Pulmonary artery endothelial cell (primary cell): ENCODE measurements at regions not wholly inside any gene's neighbourhood (a gene's known extent, or its start where the extent isn't known, plus 50 kb on each side); places are given as distances from the start of the nearest gene placed in this dataset.

ENCODE experiments used
- DNase-seq: peaks from one replicate; pipeline ENCODE4 v3.0.0-alpha.2; 2011; ENCODE audit warnings: low read depth, low spot score

- no peak for DNase-seq
Observed at GRCh38 chr14:29216268-29217232, 450.0 kb downstream of the FOXG1 start.

GRCh38 chr14:29217813-29218450, 451.3 kb downstream of the FOXG1 start:
- DNase-seq, result no peak

GRCh38 chr14:29220072-29220471, 453.5 kb downstream of the FOXG1 start:
- no peak for DNase-seq

GRCh38 chr14:29220566-29220965, 454.0 kb downstream of the FOXG1 start:
- no peak for DNase-seq

- no peak for DNase-seq
Observed at GRCh38 chr14:29222006-29222405, 455.4 kb downstream of the FOXG1 start.

- no peak for DNase-seq
Observed at GRCh38 chr14:29222671-29223268, 456.2 kb downstream of the FOXG1 start.

- no peak for DNase-seq
Observed at GRCh38 chr14:29223947-29224346, 457.4 kb downstream of the FOXG1 start.

GRCh38 chr14:29227631-29228030, 461.0 kb downstream of the FOXG1 start:
- no peak for DNase-seq

- DNase-seq, result no peak
Observed at GRCh38 chr14:29232153-29232552, 465.6 kb downstream of the FOXG1 start.

- no peak for DNase-seq
Observed at GRCh38 chr14:29232711-29233110, 466.1 kb downstream of the FOXG1 start.

- DNase-seq, result no peak
Observed at GRCh38 chr14:29233188-29233587, 466.6 kb downstream of the FOXG1 start.

GRCh38 chr14:29235991-29236390, 469.4 kb downstream of the FOXG1 start:
- DNase-seq, result no peak

GRCh38 chr14:29236401-29236800, 469.8 kb downstream of the FOXG1 start:
- no peak for DNase-seq

- DNase-seq, result peak; percentile 75
Observed at GRCh38 chr14:29236848-29237247, 470.3 kb downstream of the FOXG1 start.

- DNase-seq, result peak; percentile 88
Observed at GRCh38 chr14:29240066-29240465, 473.5 kb downstream of the FOXG1 start.

- DNase-seq, result no peak
Observed at GRCh38 chr14:29242755-29243754, 476.5 kb downstream of the FOXG1 start.

- no peak for DNase-seq
Observed at GRCh38 chr14:29255692-29256091, 489.1 kb downstream of the FOXG1 start.

- DNase-seq, result no peak
Observed at GRCh38 chr14:29262979-29263378, 496.4 kb downstream of the FOXG1 start.

- DNase-seq, result no peak
Observed at GRCh38 chr14:29264865-29265264, 498.3 kb downstream of the FOXG1 start.

- DNase-seq, result no peak
Observed at GRCh38 chr14:29265852-29266251, 499.3 kb downstream of the FOXG1 start.

GRCh38 chr14:29271669-29272068, 505.1 kb downstream of the FOXG1 start:
- no peak for DNase-seq
